Inflammatory macrophage treated with lipopolysaccharide for 4 hours (primary cell): ENCODE measurements at regions not wholly inside any gene's neighbourhood (a gene's known extent, or its start where the extent isn't known, plus 50 kb on each side); places are given as distances from the start of the nearest gene placed in this dataset.
A peak's percentile ranks its signal among the peaks of the same experiment; 100 is the strongest.

Experiments
- DNase-seq: peaks from one replicate; pipeline ENCODE4 v3.0.0-alpha.2; 2020

DNA sequence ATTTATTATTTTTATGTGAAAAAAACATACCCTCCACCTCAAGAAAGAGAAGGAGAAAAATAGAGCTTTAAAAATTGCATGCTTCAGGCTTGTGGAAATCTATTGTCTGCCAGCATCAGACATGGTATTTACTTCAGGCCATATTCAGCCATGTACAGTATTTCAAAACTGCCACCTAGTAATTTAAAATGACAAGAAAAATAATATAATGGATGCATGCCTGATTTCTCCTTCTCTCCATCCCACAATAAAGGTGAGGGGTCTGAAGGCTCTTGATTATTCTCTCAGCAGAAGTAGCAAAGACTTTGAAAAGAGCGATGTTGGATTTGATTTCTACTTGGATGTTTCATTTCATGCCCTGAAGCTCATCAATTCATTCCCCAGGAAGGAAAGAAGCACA is 250.7 kb downstream of the TBC1D4 start:
- no peak for DNase-seq

DNA sequence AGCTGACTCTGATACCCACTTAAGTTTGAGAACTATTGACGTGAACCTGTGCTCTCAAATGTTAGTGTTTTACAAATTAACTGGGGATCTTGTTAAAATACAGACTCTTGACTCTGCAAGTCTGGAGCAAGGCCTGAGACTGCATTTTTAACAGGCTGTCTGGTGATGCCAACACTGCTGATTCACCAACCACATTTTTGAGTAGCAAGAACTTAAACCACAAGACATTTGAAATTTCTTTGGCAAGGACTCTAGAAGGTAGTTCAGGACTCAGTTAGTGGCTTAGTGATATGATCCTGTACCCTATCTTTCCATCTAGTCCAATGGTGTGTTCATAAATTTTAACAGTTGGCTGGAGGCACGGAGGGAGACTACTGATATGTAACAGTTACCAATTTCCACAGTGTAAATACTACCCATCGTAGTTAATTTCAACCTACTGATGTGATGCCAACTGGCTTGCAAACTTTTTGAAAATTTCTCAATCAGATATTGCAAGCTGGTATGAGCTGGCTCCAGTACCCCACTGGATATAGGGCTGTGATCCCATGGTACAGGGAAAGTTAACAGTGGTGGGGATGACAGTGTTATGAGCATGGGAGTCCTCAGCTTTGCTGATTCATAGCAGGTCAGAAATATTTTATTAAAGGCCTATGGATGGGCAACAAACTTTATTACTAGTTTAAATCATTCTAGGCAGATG is 255.1 kb downstream of the TBC1D4 start:
- DNase-seq, result no peak

DNA sequence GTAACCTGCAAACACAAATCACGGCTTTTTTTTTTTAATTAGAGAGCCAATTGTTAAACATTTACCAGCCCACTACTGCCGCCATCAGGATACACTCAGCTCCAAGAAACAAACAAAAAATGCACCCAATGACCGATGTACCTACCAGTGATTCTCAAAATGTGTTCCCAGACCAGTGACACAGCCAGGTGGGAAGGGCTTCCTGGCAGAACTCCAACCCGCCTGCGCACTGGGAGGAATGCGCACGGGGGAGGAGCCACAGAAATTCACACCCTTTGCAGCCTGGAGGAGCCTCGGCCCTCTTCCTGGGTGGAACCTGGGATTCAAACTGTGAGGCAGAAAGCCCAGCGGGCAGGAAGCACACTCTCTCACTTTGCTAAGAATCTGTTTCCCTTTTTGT is 255.9 kb downstream of the TBC1D4 start:
- no peak for DNase-seq

DNA sequence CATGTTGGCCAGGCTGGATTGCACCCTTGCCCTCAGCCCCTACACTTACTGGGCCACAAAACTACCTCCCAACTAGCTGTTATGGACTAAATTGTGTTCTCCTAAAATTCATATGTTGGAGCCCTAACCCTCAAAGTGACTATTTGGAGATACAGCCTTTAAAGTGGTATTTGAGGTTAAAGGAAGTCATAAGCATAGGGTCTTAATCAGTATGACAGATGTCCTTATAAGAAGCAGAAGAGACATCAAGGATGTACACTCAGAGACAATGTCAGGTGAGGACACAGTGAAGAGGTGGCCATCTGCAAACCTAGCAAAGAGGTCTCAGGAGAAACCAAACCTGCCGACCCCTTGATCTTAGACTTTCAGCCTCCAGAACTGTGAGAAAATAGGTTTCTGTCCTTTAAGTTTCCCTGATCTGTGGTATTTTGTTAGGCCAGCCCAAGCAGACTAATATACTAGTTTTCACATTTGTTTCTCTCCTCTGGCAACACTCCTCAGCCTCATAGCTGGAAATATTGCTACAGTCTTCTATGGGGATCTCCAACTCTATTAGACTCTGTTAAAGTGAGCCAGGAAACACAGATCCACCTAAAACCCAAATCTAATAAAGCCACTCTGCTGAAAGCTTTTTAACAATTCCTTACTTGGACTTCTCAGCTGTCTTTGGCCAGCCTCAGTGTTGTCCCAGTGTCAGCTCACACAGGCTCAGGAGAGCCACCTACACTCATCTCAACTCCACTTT is 256.5 kb downstream of the TBC1D4 start:
- DNase-seq, result no peak

DNA sequence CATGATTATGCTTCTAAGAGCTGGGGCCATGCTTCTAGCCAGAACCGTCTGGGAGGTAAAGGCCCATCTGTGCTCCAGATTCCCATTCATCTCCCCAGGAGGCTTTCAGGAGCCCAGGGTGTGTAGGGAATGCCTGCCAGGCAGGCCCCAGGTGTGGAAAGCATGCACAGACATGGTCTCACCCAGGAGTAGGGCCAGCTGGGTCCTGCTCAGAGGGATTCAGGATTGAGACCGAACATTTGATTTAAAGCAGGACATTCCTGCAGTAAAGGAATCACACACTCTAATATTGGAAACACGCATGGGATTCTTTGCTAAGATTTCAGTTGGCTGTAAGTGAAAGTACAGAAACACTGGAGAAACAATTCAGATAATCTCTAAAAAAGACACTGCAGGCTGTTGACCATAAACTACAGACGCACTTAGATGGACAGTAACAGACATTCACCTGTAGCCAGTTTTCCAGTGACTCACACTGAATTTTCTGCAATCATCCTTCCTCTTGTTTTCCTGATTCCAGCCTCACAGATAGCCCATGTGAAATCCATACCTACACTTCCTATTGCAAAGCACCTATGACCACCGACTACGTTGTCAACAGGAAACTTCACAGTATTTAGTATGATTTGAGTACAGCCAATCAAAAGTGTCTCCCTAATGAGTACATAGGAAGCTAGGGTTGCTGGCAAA is 257.8 kb downstream of the TBC1D4 start:
- no peak for DNase-seq

DNA sequence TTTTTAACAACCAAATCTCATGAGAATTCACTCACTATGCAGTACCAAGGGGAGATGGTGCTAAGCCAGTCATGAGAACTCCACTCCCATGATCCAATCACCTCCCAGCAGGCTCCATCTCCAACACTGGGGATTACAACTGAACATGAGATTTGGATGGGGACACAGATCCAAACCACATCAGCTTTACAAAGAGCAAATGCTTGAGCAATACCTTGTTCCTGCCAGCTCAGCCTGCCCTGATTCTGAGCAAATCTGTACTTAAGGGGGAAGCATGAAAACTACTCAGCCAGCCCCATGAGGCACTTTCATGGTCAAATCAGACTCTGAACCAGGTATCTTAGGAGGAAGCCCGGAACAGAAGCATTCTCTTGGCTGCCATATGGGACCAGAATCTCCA is 259.9 kb downstream of the TBC1D4 start:
- no peak for DNase-seq

DNA sequence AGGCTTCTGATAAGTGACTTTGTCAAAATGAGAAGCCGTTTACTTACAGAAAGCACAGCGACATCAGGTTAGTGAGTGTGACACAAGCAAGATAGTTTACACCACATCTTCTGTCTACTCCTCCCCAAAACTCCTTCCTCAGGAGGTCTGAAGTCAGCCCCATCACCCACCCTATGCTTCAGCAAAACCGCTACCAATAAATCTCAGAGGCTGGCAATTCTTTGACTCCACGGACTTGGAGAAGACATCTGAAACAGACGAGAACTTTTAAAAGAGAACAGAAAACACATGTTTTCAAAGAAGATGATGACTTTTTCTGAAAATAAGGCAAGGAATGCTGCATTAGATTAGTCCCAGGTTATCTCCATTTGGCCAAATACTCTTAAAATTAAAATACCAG is 261.1 kb downstream of the TBC1D4 start:
- no peak for DNase-seq

DNA sequence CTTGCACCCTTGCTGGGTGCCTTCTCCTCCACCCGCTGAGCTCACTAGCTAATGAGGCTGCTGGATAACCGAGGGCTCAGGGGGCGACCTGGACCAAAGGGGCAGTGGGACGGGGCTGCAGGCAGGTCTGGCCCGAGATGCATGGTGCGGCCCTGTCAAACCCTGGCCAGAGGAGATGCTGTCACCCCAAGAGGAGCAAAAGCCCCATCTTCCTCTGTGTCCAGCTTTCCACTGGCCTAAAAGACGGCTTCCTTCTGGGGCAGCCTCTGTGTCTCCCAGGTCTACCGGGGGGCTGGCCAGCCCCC is 261.8 kb downstream of the TBC1D4 start:
- DNase-seq, result no peak

DNA sequence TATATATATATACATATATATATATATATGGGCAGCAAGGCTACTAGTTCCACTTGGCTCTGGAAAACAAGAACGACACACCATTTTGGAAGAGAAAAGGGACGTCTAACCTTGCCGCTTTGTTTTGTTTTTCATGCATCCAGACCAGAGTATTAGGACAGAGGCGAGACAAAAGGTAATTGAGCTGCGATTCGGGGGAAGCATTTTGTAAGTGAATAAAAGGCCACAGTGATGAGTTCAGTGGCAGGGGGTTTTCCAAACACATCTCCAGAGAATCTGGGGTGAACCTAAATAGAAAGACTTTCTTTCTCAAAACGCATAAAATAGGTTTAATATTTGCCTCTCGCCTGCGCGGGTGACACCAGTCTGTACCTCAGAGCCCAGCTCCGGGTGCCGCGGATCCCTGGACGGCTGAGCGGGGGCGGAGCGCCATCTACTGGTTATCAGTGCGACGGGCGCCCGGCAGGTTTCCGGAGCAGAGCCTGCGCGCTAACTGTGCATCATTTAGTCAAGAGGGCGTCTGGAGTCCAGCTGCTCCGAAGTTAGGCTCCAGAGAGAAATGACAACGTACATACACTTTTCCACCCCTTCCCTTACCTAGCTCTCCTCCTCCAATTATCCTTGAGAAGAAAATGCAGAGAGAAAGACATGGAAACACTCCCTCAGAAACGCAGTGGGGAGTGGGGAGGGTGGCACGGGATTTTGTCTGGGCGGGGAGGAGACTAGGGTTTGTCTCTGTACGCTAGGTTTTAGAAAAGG is 262.3 kb downstream of the TBC1D4 start:
- peak; percentile 44 for DNase-seq

DNA sequence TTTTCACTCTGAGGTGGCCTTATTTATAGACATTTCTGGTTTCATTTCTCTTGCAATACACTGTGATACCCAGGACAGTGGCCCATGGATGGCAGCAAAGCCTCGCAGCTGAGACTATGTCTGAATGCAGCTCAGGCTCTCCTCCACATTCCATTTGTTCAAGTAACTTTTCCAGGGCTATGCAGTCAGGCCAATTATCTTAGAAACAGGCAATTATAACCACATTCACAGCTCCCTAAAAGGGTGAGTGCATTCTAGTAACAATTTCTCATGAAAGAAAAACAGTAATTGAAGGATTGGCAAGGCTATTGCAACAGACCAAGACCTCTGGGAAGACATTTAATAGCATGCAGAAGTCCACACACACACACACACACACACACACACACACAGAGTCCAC is 264.0 kb downstream of the TBC1D4 start:
- no peak for DNase-seq

DNA sequence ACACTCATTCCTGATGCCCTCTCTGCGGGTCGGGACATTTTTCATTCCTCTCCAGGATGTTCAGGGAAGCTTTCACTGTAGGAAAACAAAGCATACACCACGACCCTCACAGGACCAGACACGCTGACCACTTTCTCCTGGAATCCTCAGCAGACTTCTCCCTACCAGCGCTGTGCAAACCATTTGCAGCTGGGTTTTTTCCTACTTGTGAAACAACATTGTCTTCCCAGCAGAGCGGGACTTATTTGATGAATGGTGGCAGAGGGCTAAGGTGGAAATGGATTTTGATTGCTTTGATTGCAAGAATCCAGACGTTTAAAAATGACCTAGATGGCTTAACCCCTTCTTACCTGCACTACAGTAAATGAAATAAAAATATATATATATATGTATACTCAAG is 265.9 kb downstream of the TBC1D4 start:
- DNase-seq, result no peak

DNA sequence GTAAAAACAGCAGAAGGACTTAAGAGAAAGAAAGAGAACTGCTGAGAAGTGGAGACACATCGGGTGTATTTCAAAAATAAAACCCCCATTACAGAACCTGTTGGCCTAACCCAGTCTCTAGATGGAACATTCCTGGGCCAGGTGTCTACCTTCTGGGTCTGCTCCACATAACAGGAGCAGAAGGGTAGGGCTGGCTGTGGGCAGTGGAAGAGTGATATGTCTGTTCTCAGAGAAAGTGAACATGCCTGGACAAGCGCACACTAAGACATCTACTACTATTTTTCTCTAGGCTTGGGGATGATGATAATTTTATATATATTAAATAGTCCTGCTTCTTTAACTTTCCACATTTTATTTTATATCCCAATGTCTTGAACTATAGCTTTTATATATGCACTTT is 267.1 kb downstream of the TBC1D4 start:
- DNase-seq, result no peak

DNA sequence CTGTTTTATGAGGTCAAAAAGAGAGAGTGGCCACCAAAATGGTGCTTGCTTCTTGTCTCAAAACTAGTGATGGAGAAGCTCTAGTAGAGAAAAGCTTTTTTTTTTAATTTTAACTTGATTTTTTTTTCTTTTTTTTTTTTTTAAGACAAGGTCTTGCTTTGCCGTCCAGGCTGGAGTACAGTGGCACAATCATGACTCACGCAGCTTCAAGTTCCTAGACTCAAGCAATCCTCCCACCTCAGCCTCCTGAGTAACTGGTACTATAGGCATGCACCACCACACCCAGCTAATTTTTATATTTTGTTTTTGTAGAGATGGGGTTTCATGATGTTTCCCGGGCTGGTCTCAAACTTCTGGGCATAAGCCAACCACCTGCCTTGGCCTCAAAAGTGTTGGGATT is 279.0 kb downstream of the TBC1D4 start:
- no peak for DNase-seq

DNA sequence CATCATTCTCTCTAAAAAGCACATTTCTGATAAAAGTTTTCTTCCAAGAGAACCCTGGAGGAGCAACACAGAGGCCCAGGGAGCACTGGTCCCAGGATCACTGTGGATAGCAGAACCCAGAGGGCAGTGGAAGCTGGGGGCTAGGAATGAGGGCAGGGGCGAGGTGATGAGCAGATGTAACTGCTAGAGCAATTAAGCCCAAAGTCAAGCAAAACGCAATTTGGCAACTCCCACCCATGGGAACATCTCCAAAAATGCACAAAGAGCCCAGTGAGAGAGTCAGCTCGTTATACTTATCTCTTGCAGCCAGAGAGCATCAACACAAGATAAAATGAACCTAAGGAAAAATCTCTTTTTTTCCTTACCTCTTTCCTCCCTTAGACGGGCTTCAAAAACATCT is 284.2 kb downstream of the TBC1D4 start:
- DNase-seq, result no peak

DNA sequence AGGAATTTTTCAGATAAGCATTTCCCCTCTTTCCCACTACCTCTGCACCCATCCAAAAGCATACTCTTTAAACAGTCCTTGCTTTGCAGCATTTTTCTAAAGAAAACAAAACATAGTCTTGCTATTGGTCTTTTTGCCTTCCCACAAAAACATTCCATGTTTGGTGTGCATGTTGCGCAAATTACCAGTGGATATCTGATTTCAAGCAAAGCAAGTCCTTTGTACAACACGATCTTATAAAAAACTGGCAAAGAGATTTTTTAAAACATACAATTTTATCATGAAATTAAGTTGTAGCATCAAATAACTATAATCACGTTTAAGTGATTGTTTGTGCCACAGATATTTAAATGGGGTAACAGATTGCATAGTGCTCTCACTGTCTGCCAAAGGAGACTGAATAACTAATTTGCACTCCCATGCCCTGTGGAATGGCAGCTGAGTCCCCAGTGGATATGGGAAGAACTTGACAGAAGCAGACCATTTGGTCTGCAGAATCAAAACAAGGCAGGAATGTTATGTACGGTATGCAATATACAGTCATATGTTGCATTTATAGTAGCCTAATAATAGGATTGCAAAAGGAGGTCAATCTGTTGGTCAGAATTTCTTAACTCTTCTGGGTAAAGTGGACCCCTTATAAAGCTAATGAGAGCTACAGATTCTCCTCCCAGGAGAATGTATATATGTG is 285.7 kb downstream of the TBC1D4 start:
- DNase-seq, result no peak

DNA sequence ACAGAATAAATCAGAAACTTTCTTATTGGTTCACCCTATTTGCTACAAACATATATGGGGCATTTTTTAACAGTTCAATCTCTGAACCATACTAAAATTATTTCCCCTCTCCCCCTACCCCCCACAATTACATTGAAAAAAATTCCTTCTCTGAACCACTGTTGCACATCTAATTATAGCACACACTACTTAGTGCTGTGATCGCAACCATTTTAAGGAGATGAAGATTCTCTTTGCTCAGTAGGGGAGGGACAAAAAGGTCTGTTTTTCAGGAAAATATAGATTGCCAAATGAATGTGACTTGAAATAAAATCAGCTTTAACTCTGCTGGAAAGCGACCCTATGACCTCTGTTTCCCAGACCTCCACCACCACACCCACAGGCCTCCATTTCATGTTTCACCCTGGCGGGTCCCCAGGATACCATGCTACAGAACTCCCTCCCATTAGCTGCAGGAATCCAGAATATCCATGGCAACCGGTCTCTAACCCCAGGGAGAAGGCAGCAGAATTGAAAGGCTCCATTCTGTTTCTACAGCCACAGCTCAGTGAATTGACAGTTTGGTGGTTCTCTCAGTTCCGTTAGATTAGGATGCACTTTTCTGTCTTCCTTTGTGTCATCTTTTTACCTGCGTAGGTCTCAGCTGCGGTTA is 286.3 kb downstream of the TBC1D4 start:
- no peak for DNase-seq

DNA sequence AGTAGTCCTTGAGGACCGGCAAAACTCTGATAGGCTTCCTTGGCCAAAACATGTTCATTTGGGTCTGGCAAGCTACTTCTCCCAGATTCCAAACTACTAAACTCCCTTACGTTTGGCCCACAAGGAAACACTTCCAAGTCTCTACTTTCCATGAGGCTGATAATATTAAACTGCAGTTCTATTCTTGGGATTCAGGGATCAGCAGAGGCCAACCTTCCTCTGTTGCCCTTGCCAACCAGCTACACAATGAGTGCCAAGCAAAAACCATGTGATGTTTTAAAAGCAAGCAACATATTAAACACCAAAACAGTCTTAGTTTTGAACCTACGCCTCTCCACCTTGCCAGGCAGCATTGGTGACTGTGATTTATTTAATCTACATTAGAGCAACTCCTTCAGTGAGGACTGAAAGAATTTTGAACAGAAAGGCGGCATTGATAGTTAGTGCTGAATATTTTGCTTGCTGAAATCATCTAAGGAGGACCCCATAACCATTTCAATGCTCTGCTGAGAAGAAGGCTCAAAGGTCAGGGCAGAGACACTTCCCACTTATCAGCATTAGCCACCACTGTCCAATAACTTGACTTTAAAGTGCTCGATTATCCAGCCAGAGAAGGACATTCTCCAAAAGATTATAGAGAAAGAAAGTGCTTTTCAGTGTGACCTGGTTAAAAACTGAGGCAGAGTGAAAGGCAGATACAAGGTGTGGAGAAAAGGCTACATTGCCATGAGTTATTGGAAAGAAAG is 287.1 kb downstream of the TBC1D4 start:
- DNase-seq, result no peak

DNA sequence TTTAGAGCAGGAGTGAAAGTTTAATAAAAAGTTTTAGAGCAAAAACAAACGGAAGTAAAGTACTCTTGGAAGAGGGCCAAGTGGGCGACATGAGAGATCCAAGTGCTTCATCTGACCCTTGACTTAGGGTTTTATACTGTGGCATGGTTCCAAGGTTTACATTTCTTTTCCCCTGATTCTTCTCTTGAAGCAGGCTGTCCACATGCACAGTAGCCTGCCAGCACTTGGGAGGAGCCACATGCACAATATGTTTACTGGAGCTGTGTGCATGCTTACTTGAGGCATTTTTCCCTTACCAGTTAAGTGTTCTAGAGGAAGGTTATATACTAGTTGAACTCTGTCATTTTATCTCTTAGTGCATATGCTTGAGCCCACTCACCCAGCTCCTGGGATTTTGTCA is 295.6 kb downstream of the TBC1D4 start:
- DNase-seq, result no peak

DNA sequence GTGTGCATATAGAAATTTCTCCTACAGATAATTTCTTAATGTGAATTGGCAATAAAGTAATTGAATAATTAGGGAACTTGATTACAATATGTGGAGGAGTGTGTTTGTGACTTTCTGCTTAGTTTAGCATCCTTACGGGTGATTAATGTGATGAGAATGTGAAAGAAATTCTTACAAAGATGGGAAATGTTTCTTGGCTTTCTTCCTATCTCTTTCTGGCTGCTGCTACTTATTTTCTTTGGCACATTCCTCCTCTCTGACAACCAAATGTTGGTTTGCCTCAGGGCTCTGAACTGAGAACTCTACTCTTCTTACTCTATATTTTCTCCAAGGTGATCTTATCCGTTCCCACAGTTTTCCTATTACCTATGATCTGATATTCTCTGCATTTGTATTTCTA is 300.1 kb downstream of the TBC1D4 start:
- DNase-seq, result no peak

DNA sequence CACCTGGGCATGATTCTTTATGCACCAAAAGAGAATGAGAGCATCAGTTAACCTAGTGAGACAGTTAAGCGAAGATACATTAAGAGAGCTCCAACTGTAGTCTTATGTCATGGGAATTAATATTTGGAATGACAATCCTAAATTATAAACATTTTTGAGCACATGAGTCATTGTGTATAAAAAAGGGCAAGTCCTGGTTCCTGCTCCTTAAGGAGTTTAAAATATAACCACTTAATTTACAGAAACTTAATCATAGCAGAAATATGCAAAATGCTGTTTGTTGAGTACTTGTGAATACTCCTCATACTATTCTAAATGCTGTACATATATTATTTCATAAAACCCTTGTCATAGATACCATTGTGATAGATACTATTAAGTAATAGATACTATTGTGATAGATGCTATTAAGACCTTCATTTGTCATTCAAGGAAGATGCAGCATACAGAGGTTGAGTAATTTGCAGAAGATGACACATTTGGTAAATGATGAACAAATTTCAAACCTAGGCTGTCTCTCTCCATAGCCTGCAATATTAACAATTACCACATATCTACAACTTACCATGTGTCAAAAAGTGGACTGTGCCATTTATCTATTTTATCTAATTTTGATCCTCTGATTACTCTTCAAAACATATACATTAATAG is 301.0 kb downstream of the TBC1D4 start:
- no peak for DNase-seq

DNA sequence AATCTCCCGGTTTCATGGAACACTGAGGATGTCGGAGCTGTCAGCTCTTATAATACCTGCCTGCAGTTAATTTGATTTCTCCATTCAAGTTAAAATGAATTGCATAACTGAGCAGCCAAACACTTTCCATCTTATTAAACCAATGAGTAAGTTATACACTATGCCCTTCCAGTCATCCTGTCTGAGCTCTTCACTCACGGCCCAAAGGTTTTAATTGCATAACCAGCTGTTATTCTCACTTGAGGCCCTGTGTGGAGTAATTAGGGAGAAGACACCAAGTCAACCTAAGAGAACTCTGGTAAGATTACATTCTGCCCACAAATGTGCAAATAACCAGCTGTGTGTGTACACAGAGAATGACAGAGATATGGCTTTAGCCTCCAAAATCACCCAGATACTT is 303.5 kb downstream of the TBC1D4 start:
- DNase-seq, result no peak
